ENCODE measurements at regions not wholly inside any gene's neighbourhood (a gene's known extent, or its start where the extent isn't known, plus 50 kb on each side); places are given as distances from the start of the nearest gene placed in this dataset.

GRCh38 chr7:53642866-53643265, 607.4 kb downstream of the POM121L12 start:
- TF ChIP-seq CTCF (IDR thresholded peaks at IDR 0.05; ENCODE audit: low read depth, low read length, poor library complexity, severe bottlenecking): no peak
- no peak for TF ChIP-seq EZH2phosphoT487 (IDR thresholded peaks at IDR 0.05; ENCODE audit: borderline replicate concordance, low read length)

Measured in DOHH2 (cell line).